Femur (tissue), 1 donor: ENCODE measurements at regions not wholly inside any gene's neighbourhood (a gene's known extent, or its start where the extent isn't known, plus 50 kb on each side); places are given as distances from the start of the nearest gene placed in this dataset.

Experiments used
- DNase-seq: peaks from one replicate; pipeline ENCODE4 v3.0.0-alpha.2; 2017

GRCh38 chr12:91836696-91837095, 308.9 kb downstream of the BTG1 start:
- DNase-seq = no peak

GRCh38 chr12:91836264-91836663, 309.4 kb downstream of the BTG1 start:
- no peak for DNase-seq

- DNase-seq = no peak
Measured at GRCh38 chr12:91835693-91836092, 310.0 kb downstream of the BTG1 start.

GRCh38 chr12:91833780-91834359, 311.8 kb downstream of the BTG1 start:
- DNase-seq = no peak

GRCh38 chr12:91825999-91826398, 319.6 kb downstream of the BTG1 start:
- DNase-seq = no peak

- no peak for DNase-seq
Measured at GRCh38 chr12:91824991-91825390, 320.7 kb downstream of the BTG1 start.

GRCh38 chr12:91819132-91819447, 326.6 kb downstream of the BTG1 start:
- DNase-seq = no peak

GRCh38 chr12:91818227-91819131, 327.2 kb downstream of the BTG1 start:
- DNase-seq = no peak

- peak; percentile 26 for DNase-seq
Measured at GRCh38 chr12:91817517-91817916, 328.1 kb downstream of the BTG1 start.

GRCh38 chr12:91813701-91814100, 331.9 kb downstream of the BTG1 start:
- no peak for DNase-seq

- peak; percentile 75 for DNase-seq
Measured at GRCh38 chr12:91811481-91812287, 334.0 kb downstream of the BTG1 start.

GRCh38 chr12:91810531-91811451, 334.9 kb downstream of the BTG1 start:
- no peak for DNase-seq

GRCh38 chr12:91810077-91810476, 335.6 kb downstream of the BTG1 start:
- no peak for DNase-seq

- DNase-seq = no peak
Measured at GRCh38 chr12:91805031-91805430, 340.6 kb downstream of the BTG1 start.

GRCh38 chr12:91804533-91804932, 341.1 kb downstream of the BTG1 start:
- no peak for DNase-seq

GRCh38 chr12:91801048-91801447, 344.6 kb downstream of the BTG1 start:
- no peak for DNase-seq

GRCh38 chr12:91793676-91794075, 352.0 kb downstream of the BTG1 start:
- no peak for DNase-seq

- no peak for DNase-seq
Measured at GRCh38 chr12:91792597-91792996, 353.0 kb downstream of the BTG1 start.

GRCh38 chr12:91786499-91787272, 359.0 kb downstream of the BTG1 start:
- DNase-seq = no peak

- no peak for DNase-seq
Measured at GRCh38 chr12:91785655-91786498, 359.8 kb downstream of the BTG1 start.

GRCh38 chr12:91781114-91781513, 364.5 kb downstream of the BTG1 start:
- no peak for DNase-seq
